NB4 (cell line): ENCODE measurements at regions not wholly inside any gene's neighbourhood (a gene's known extent, or its start where the extent isn't known, plus 50 kb on each side); places are given as distances from the start of the nearest gene placed in this dataset.

Experiments
- CTCF ChIP-seq: IDR thresholded peaks from one replicate; pipeline ENCODE4 v1.5.1; 2012; ENCODE audit warnings: low read depth, low read length
- MAX ChIP-seq: IDR thresholded peaks from 2 replicates; pipeline ENCODE4 v1.6.1; 2011; ENCODE audit warnings: low read depth, low read length
- MYC ChIP-seq: IDR thresholded peaks from 2 replicates; pipeline ENCODE4 v1.6.1; 2011; ENCODE audit warnings: low read depth, low read length
- POLR2A ChIP-seq: IDR thresholded peaks from 2 replicates; pipeline ENCODE4 v1.6.1; 2011; ENCODE audit warnings: mild to moderate bottlenecking; ENCODE audit not compliant: insufficient read length; ENCODE audit errors: extremely low read depth

GRCh38 chr7:106763717-106764116 is 101.4 kb upstream of the PIK3CG start:
- TF ChIP-seq CTCF (no peak), POLR2A (no peak), MYC (no peak), MAX (no peak)
